H9 (cell line): ENCODE measurements at regions not wholly inside any gene's neighbourhood (a gene's known extent, or its start where the extent isn't known, plus 50 kb on each side); places are given as distances from the start of the nearest gene placed in this dataset.

Experiments used
- DNase-seq: peaks from one replicate; pipeline ENCODE4 v3.0.0-alpha.2; 2017
- H2AFZ ChIP-seq: one replicate; pipeline ENCODE4 v1.6.1; 2013; ENCODE audit warnings: mild to moderate bottlenecking, low read length, control low read depth, moderate library complexity
- H2AK5ac ChIP-seq: 2 replicates; pipeline ENCODE4 v1.6.1; 2013; ENCODE audit warnings: low read length, control low read depth, mixed read lengths; ENCODE audit not compliant: insufficient read length
- H2BK120ac ChIP-seq: one replicate; pipeline ENCODE4 v1.6.1; 2013; ENCODE audit warnings: low read depth, mild to moderate bottlenecking, low read length, control low read depth, inconsistent platforms; ENCODE audit not compliant: poor library complexity, severe bottlenecking
- H2BK12ac ChIP-seq: 2 replicates; pipeline ENCODE4 v1.6.1; 2013; ENCODE audit warnings: low read length, control low read depth, mixed read lengths, low read depth; ENCODE audit not compliant: insufficient read length
- H2BK15ac ChIP-seq: 2 replicates; pipeline ENCODE4 v1.6.1; 2013; ENCODE audit warnings: low read depth, low read length, control low read depth
- H2BK20ac ChIP-seq: one replicate; pipeline ENCODE4 v1.6.1; 2013; ENCODE audit warnings: low read depth, mild to moderate bottlenecking, low read length, control low read depth, inconsistent platforms; ENCODE audit not compliant: poor library complexity, severe bottlenecking
- H2BK5ac ChIP-seq: 2 replicates; pipeline ENCODE4 v1.6.1; 2013; ENCODE audit warnings: low read length, control low read depth, mixed read lengths; ENCODE audit not compliant: insufficient read length
- H3K14ac ChIP-seq: 2 replicates; pipeline ENCODE4 v1.6.1; 2013; ENCODE audit warnings: low read length, control low read depth; ENCODE audit not compliant: insufficient read depth
- H3K18ac ChIP-seq: 2 replicates; pipeline ENCODE4 v1.6.1; 2013; ENCODE audit warnings: low read depth, mild to moderate bottlenecking, mixed read lengths, low read length, control low read depth; ENCODE audit not compliant: insufficient read length
- H3K23ac ChIP-seq: 2 replicates; pipeline ENCODE4 v1.6.1; 2013; ENCODE audit warnings: low read length, control low read depth, mixed read lengths, low read depth; ENCODE audit not compliant: insufficient read length
- H3K23me2 ChIP-seq: 2 replicates; pipeline ENCODE4 v1.6.1; 2013; ENCODE audit warnings: low read depth, mild to moderate bottlenecking, mixed read lengths, low read length, control low read depth; ENCODE audit not compliant: insufficient read length, poor library complexity, severe bottlenecking
- H3K27ac ChIP-seq: 2 replicates; pipeline ENCODE4 v1.5.1; 2013; ENCODE audit warnings: low read length, control low read depth, mixed read lengths, low read depth; ENCODE audit not compliant: insufficient read length
- H3K27me3 ChIP-seq: 2 replicates; pipeline ENCODE4 v1.6.1; 2013; ENCODE audit warnings: low read length, control low read depth, inconsistent platforms; ENCODE audit not compliant: insufficient read depth
- H3K4ac ChIP-seq: 2 replicates; pipeline ENCODE4 v1.6.1; 2013; ENCODE audit warnings: low read depth, mild to moderate bottlenecking, control low read depth, inconsistent platforms, low read length, moderate library complexity
- H3K4me1 ChIP-seq: 2 replicates; pipeline ENCODE4 v1.6.1; 2013; ENCODE audit warnings: low read length, control low read depth, inconsistent platforms; ENCODE audit not compliant: insufficient read depth
- H3K4me2 ChIP-seq: 2 replicates; pipeline ENCODE4 v1.6.1; 2013; ENCODE audit warnings: low read length, control low read depth, mixed read lengths; ENCODE audit not compliant: insufficient read length, insufficient read depth
- H3K56ac ChIP-seq: 2 replicates; pipeline ENCODE4 v1.6.1; 2013; ENCODE audit warnings: low read depth, mild to moderate bottlenecking, mixed read lengths, low read length, control low read depth; ENCODE audit not compliant: insufficient read length
- H3K79me1 ChIP-seq: 2 replicates; pipeline ENCODE4 v1.6.1; 2013; ENCODE audit warnings: low read depth, mild to moderate bottlenecking, moderate library complexity, low read length, control low read depth, inconsistent platforms; ENCODE audit not compliant: insufficient read depth, poor library complexity, severe bottlenecking
- H3K79me2 ChIP-seq: 2 replicates; pipeline ENCODE4 v1.6.1; 2013; ENCODE audit warnings: low read length, control low read depth, inconsistent platforms; ENCODE audit not compliant: insufficient read depth
- H3K9ac ChIP-seq: 2 replicates; pipeline ENCODE4 v1.6.1; 2013; ENCODE audit warnings: low read length, control low read depth, mixed read lengths; ENCODE audit not compliant: insufficient read length; ENCODE audit errors: extremely low read depth
- H3K9me3 ChIP-seq: one replicate; pipeline ENCODE4 v1.6.1; 2013; ENCODE audit warnings: low read depth, low read length, inconsistent platforms; ENCODE audit not compliant: control insufficient read depth
- H3T11ph ChIP-seq: one replicate; pipeline ENCODE4 v1.6.1; 2013; ENCODE audit warnings: mild to moderate bottlenecking, low read length, control low read depth, inconsistent platforms
- H4K20me1 ChIP-seq: one replicate; pipeline ENCODE4 v1.6.1; 2013; ENCODE audit not compliant: control insufficient read depth, insufficient read length, insufficient read depth
- H4K5ac ChIP-seq: 2 replicates; pipeline ENCODE4 v1.6.1; 2013; ENCODE audit warnings: low read depth, mild to moderate bottlenecking, mixed read lengths, low read length, control low read depth; ENCODE audit not compliant: insufficient read length
- H4K8ac ChIP-seq: replicated peaks from 2 replicates; pipeline ENCODE4 v1.6.1; 2013; ENCODE audit warnings: low read length, control low read depth, mixed read lengths, low read depth; ENCODE audit not compliant: insufficient read length
- H4K91ac ChIP-seq: 2 replicates; pipeline ENCODE4 v1.6.1; 2013; ENCODE audit warnings: low read depth, mild to moderate bottlenecking, moderate library complexity, mixed read lengths, low read length, control low read depth; ENCODE audit not compliant: insufficient read length
- H3K27ac Mint-ChIP-seq, 3 experiments: 2 replicates in 2 of 3; 3 replicates in 1 of 3; pipeline ENCODE4 v1.8.0; 2020 to 2021; ENCODE audit warnings: mixed read lengths in 3 of 3, mild to moderate bottlenecking in 1 of 3, moderate library complexity in 1 of 3
- H3K27me3 Mint-ChIP-seq: 2 replicates; pipeline ENCODE4 v1.8.0; 2021; ENCODE audit warnings: low read depth, mild to moderate bottlenecking, moderate library complexity, mixed read lengths
- H3K36me3 Mint-ChIP-seq, 3 experiments: 2 replicates in 2 of 3; 3 replicates in 1 of 3; pipeline ENCODE4 v1.8.0; 2020 to 2021; ENCODE audit warnings: low read depth in 3 of 3, mixed read lengths in 3 of 3; ENCODE audit not compliant: insufficient read depth in 1 of 3
- H3K4me1 Mint-ChIP-seq, 2 experiments: 2 replicates each; pipeline ENCODE4 v1.8.0; 2020; ENCODE audit warnings: mixed read lengths in 2 of 2
- H3K4me3 Mint-ChIP-seq, 2 experiments: 2 replicates in 1 of 2; 3 replicates in 1 of 2; pipeline ENCODE4 v1.8.0; 2020 to 2021; ENCODE audit warnings: mild to moderate bottlenecking in 2 of 2, mixed read lengths in 2 of 2, moderate library complexity in 1 of 2
- H3K9me3 Mint-ChIP-seq, 2 experiments: 2 replicates in 1 of 2; 3 replicates in 1 of 2; pipeline ENCODE4 v1.8.0; 2020; ENCODE audit warnings: mild to moderate bottlenecking in 2 of 2, mixed read lengths in 2 of 2, moderate library complexity in 1 of 2
- WGBS: extraction: QIAGEN DNeasy Blood & Tissue Kit; methylation state at CpG from one replicate; pipeline ENCODE4 v1.1.7; 2013; ENCODE audit warnings: missing lambda C conversion rate, low lambda C conversion rate, mixed read lengths; ENCODE audit not compliant: insufficient read length; ENCODE audit errors: extremely low coverage; 5-methylcytosine and 5-hydroxymethylcytosine counted together
- TF ChIP-seq, protein P1 (sequence below): fragments of 200-600 bp; sonication (generic); conservative IDR thresholded peaks from 3 replicates; pipeline ENCODE4 v1.8.0; 2021; ENCODE audit warnings: antibody characterized with exemption, mild to moderate bottlenecking

DNA sequence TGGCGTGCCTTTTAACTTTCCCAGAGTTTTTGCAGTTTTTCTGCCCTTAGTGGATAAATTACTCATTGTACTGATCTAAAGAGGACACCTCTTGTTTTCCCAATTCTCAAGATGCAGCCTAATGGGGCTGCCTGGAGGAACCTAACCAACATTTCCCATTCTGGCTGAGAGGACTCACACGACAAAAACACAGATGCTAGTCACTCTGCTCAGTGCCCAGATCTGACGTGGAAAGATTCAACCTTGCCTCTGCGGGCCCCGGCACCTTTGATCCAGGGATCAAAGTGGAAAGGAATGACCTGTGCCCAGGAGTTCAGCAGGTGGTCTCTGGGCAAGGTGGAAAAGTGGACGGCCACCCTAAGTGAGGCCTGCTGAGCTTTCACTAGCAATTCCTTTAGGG is 162.4 kb upstream of the FMN2 start:
- H3K9me3 ChIP-seq, result no peaks in the 10 kb centered on the region
- H3K27me3 ChIP-seq, result no peaks in the 10 kb centered on the region
- no peak overlapping the region for H2AFZ ChIP-seq
- no peak overlapping the region for H4K91ac ChIP-seq
- H3K14ac ChIP-seq, result no peak overlapping the region
- H4K20me1 ChIP-seq, result no peaks in the 10 kb centered on the region
- H3K79me2 ChIP-seq, result no peaks in the 10 kb centered on the region
- no peak overlapping the region for H2BK120ac ChIP-seq
- H3K18ac ChIP-seq, result no peak overlapping the region
- no peak overlapping the region for H3T11ph ChIP-seq
- Mint-ChIP-seq H3K4me3 (no peak overlapping the region), H3K4me1 (peaks cover 7 to 9% of the 10 kb centered on the region in 2 experiments; a peak in 3 of 4 replicates), H3K27ac (no peak overlapping the region), H3K36me3 (peaks cover 0 to 10% (median 7%) of the 10 kb centered on the region in 3 experiments; a peak in 5 of 7 replicates), H3K27me3 (no peaks in the 10 kb centered on the region), H3K9me3 (peaks cover 6 to 10% of the 10 kb centered on the region in 2 experiments; a peak in 4 of 5 replicates)
- no peak overlapping the region for H2BK5ac ChIP-seq
- no peaks in the 10 kb centered on the region for H3K79me1 ChIP-seq
- no CpG with 5 or more reads among the region's 6 CpGs for WGBS
- no peak overlapping the region for H3K4me2 ChIP-seq
- DNase-seq, result no peak
- no peaks in the 10 kb centered on the region for H3K4me1 ChIP-seq
- no peak overlapping the region for H2BK12ac ChIP-seq
- no peak overlapping the region for H4K8ac ChIP-seq
- no peak overlapping the region for H2AK5ac ChIP-seq
- TF ChIP-seq, protein P1, sequence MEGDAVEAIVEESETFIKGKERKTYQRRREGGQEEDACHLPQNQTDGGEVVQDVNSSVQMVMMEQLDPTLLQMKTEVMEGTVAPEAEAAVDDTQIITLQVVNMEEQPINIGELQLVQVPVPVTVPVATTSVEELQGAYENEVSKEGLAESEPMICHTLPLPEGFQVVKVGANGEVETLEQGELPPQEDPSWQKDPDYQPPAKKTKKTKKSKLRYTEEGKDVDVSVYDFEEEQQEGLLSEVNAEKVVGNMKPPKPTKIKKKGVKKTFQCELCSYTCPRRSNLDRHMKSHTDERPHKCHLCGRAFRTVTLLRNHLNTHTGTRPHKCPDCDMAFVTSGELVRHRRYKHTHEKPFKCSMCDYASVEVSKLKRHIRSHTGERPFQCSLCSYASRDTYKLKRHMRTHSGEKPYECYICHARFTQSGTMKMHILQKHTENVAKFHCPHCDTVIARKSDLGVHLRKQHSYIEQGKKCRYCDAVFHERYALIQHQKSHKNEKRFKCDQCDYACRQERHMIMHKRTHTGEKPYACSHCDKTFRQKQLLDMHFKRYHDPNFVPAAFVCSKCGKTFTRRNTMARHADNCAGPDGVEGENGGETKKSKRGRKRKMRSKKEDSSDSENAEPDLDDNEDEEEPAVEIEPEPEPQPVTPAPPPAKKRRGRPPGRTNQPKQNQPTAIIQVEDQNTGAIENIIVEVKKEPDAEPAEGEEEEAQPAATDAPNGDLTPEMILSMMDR, result no peak
- H3K27ac ChIP-seq, result no peak overlapping the region
- no peaks in the 10 kb centered on the region for H3K23me2 ChIP-seq
- H2BK15ac ChIP-seq, result no peak overlapping the region
- no peak overlapping the region for H3K9ac ChIP-seq
- no peak overlapping the region for H4K5ac ChIP-seq
- no peak overlapping the region for H3K23ac ChIP-seq
- no peak overlapping the region for H3K56ac ChIP-seq
- H3K4ac ChIP-seq, result no peak overlapping the region
- no peak overlapping the region for H2BK20ac ChIP-seq
